HG03060 (cell line): ENCODE measurements at regions not wholly inside any gene's neighbourhood (a gene's known extent, or its start where the extent isn't known, plus 50 kb on each side); places are given as distances from the start of the nearest gene placed in this dataset.
"Not testable (repeated sequence)": the region's sequence is repeated elsewhere in the genome, so short reads cannot be mapped to it uniquely, and the experiment has no call there.

Experiments used
- ATAC-seq: cut with Tn5 transposase; IDR thresholded peaks from one replicate; pipeline ENCODE4 v1.9.1; 2021; ENCODE audit warnings: low read depth, moderate number of reproducible peaks; ENCODE audit not compliant: unreplicated experiment

DNA sequence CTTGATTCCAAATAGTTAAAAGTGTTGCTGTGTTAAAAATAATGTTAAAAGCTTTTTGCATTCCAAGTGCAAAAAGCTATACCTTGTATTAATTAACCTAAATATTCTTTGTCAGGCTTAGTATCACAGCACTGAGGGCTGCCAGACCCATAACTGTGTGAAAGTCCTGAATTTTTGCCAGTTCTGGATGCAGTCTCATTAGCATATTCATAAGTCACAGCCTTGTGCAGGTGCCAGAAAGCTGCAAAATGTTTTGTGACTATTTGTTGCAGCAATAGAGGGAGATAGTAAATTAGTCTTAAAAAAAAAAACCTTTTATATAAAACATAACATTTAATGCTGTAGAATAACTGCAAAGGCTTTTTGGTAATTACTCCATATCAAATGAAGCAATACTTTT, 56.6 kb downstream of the SLITRK1 start:
- ATAC-seq: no peak

DNA sequence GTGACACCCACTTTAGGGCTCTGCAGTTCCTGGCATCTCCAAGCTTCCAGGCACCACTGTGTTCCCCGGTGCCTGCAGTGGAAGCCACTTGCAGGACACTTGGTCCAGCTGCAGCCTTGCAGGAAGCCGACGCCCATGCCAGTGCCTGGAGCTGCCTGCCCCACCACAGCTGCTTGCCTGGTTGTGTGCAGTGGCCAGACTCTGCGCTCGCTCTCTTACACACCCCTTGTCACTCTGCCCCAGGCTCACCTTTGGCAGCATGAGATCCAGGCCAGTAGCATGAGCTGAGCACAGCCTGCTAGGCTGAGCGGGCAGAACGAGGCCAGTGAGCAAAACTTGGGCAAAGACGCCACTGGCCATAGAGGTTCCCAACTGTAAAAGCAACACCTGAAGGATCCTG, 57.7 kb downstream of the SLITRK1 start:
- ATAC-seq: no peak

DNA sequence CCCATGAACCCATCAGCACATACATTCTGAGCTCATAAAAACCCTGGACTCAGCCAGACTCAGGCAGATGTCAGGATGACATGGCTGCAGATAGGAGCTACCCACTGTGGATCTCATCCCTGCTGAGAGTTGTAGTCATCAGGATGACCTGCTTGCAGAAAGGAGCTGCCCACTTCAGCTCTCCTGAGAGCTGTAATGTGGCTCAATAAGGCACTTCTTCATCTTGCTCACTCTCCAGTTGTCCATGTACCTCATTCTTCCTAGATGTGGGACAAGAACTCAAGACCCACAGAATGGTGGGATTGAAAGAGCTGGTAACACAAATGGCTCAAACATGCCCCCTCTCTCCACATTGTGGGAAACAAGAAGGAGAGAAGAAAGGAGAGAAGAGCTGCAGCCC, 58.2 kb downstream of the SLITRK1 start:
- no peak for ATAC-seq

DNA sequence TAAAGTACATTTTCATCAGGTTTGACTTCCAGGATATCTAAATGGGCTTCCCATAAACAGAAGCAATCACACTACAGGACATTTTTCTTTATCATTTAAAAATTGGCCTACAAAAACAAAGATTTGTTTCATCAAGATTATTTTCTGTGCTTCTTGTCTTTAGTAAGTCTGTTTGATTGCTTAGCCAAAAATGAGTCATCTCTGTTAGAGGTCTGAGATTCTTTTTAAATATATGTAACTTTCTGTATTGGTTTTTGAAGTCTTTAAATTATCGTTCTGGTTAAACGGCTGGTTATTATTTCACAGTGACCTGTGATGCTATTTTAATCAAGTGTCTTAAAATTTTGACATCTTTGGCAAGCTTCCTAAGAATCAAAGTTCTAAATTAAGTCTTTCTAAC, 62.7 kb downstream of the SLITRK1 start:
- no peak for ATAC-seq

DNA sequence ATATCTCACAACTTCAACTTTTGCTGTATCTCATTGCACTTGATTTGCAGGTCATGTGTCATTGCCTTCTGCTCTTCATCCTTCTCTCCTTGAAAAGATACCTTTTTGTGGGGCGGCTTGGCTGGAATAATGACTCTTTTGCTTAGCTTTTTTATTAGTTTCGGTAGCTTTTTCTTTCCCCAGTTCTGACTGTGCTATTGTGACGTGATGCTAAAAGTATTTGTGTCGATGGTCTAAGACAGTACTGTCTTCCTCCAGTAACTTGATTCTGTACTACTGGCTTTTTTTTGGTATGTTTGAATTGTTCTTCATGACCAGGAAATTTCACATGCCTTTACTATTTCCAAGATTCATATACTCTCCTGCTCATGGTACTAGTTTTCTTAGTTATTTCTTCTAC, 63.1 kb downstream of the SLITRK1 start:
- ATAC-seq: no peak

- no peak for ATAC-seq
Measured at GRCh38 chr13:83816081-83816480, 66.2 kb downstream of the SLITRK1 start.

GRCh38 chr13:83815598-83815997, 66.7 kb downstream of the SLITRK1 start:
- no peak for ATAC-seq

DNA sequence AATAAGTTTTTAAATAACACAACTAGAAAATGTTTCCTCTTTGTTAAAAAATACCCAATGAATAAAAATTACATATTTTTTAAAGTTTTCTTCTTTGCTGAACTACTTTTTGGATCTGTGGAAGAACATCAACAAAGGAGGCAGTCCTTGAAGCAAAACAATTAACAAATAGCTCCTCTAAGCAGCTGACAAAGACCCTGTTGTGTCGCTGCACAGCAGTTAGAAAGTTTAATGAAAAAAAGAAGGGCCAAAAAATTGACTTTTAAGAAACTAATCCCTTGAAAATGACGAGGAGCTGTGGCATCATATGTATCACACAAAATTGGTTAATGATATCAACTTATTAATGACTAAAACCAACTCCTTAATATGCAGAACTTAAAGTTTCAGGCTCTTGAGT, 72.1 kb downstream of the SLITRK1 start:
- no peak for ATAC-seq

DNA sequence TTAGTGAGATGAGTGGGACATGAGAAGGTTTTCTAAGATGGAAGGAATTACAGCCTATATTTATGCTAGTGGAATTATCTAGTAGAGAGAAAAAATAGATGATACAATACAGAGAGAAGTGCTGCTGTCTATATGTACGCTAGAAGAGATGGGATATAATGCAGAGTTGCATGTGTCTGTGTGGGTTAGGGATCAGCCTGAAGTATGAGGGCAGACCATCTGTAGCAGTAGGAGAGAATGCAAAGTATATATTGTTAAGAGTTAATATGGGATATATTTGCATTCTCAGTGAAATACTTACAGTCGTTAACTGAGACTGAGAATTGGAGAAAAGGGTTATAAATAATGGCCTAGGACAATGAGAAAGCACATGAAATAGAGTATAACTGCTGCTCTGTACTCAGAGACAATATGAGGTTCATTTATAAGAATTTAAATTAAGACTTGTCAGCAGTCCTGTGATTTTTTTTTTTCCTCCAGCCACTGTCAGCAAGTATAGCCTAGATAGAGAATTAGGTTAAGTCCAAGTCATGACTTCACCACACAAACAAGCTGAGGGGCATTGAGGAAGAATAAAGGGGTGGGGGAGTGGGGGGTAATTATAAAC, 77.8 kb downstream of the SLITRK1 start:
- ATAC-seq: no peak

GRCh38 chr13:83798731-83799130, 83.5 kb downstream of the SLITRK1 start:
- no peak for ATAC-seq

DNA sequence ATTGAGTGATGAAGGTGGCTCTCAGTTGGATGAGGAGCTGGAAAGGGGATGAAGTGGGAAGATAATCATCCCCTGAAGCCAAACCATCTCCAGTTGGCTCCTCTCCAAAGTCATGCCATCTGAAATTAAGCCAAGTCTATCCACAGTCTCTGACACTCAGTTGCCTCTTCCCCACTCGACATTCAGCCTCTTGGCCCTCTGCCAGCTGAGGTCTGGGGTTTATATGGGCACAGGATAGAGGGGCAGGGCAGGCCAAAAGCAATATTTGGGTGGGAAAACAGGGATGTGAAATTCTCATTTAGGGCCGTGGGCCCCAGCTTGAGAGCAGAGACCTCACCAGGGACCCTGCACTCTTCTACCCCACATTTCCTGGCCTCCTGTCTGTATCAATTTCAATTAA, 85.9 kb downstream of the SLITRK1 start:
- ATAC-seq: no peak

- ATAC-seq: no peak
Measured at GRCh38 chr13:83794583-83794982, 87.7 kb downstream of the SLITRK1 start.

GRCh38 chr13:83780227-83780626, 102.0 kb downstream of the SLITRK1 start:
- no peak for ATAC-seq

- no peak for ATAC-seq
Measured at GRCh38 chr13:83773961-83774360, 108.3 kb downstream of the SLITRK1 start.

- ATAC-seq: no peak
Measured at GRCh38 chr13:83765796-83766195, 116.5 kb downstream of the SLITRK1 start.

DNA sequence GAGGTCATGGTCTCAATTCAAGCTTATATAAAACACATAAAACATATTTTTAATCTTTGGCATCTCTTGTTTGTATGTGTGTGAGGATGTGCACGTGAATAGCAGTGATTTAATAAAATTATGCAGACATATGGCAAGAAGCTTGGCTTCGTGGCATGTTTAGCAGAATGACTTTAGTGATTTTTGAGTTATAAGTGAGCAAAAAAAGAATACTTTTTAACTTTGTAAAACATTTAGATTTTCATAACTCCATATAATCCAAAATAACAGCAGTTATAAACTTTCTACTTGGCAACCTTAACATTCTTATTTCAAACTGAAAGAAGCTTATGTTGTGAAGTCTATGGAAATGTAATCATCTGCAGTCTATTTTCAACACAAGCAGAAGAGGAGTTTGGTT, 120.6 kb downstream of the SLITRK1 start:
- ATAC-seq: no peak

DNA sequence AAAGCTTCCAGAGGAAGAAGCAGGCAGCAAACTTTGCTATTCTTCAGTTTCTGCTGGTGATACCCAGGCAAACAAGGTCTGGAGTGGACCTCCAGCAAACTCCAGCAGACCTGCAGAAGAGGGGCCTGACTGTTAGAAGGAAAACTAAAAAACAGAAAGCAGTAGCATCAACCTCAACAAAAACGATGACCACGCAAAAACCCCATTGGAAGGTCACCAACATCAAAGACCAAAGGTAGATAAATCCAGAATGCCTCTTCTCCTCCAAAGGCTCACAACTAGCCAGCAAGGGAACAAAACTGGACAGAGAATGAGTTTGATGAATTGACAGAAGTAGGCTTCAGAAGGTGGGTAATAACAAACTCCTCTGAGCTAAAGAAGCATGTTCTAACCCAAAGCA, 127.1 kb downstream of the SLITRK1 start:
- ATAC-seq: not testable (repeated sequence)

- ATAC-seq: no peak
Measured at GRCh38 chr13:83753912-83754624, 128.2 kb downstream of the SLITRK1 start.

- ATAC-seq: no peak
Measured at GRCh38 chr13:83752141-83752540, 130.1 kb downstream of the SLITRK1 start.

GRCh38 chr13:83740622-83741021, 141.7 kb downstream of the SLITRK1 start:
- no peak for ATAC-seq

DNA sequence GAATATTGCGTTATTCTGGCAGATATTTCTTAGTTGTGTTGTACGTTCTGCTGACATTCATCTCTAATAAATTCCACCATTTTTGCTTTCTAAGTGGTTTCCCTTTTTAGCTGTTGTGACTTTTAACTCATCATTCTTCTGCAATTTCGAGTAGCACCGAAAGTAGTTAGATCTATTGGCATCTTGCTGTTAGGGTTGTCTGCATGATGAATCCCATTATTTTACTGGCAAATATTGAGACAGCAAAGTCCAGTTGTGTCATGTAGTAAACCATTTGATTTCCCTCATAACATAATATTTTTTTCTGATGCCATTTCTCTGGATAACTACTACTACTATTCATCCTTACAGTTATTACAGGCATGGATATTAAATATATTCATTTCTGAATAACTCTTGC, 143.9 kb downstream of the SLITRK1 start:
- no peak for ATAC-seq

GRCh38 chr13:83733293-83733692, 149.0 kb downstream of the SLITRK1 start:
- ATAC-seq: no peak
